Karpas-422 (cell line): ENCODE measurements at regions not wholly inside any gene's neighbourhood (a gene's known extent, or its start where the extent isn't known, plus 50 kb on each side); places are given as distances from the start of the nearest gene placed in this dataset.

Experiments
- DNase-seq: peaks from one replicate; pipeline ENCODE4 v3.0.0-alpha.2; 2015
- H2AFZ ChIP-seq: fragments of 200-600 bp; sonication (generic); 2 replicates; pipeline ENCODE4 v1.6.1; 2014; ENCODE audit warnings: antibody characterized with exemption, low read length, mixed read lengths
- H3K27ac ChIP-seq: fragments of 200-600 bp; sonication (generic); 2 replicates; pipeline ENCODE4 v1.5.1; 2014; ENCODE audit warnings: mild to moderate bottlenecking, low read length, moderate library complexity
- H3K27me3 ChIP-seq: fragments of 200-600 bp; sonication (generic); 2 replicates; pipeline ENCODE4 v1.6.1; 2014; ENCODE audit warnings: low read length, mixed read lengths
- H3K36me3 ChIP-seq: fragments of 200-600 bp; sonication (generic); 2 replicates; pipeline ENCODE4 v1.6.1; 2014; ENCODE audit warnings: low read length, mixed read lengths; ENCODE audit not compliant: insufficient read depth
- H3K4me1 ChIP-seq: fragments of 200-600 bp; sonication (generic); 2 replicates; pipeline ENCODE4 v1.6.1; 2014; ENCODE audit warnings: mild to moderate bottlenecking, low read length, mixed read lengths
- H3K4me2 ChIP-seq: fragments of 200-600 bp; sonication (generic); 2 replicates; pipeline ENCODE4 v1.6.1; 2014; ENCODE audit warnings: low read length, low read depth, mild to moderate bottlenecking; ENCODE audit not compliant: poor library complexity, severe bottlenecking
- H3K4me3 ChIP-seq: fragments of 200-600 bp; sonication (generic); 2 replicates; pipeline ENCODE4 v1.5.1; 2014; ENCODE audit warnings: mild to moderate bottlenecking, antibody characterized with exemption, low read length, mixed read lengths
- H3K79me2 ChIP-seq: fragments of 200-600 bp; sonication (generic); 2 replicates; pipeline ENCODE4 v1.6.1; 2014; ENCODE audit warnings: mild to moderate bottlenecking, low read length, mixed read lengths
- H3K9ac ChIP-seq: fragments of 200-600 bp; sonication (generic); 2 replicates; pipeline ENCODE4 v1.6.0; 2014; ENCODE audit warnings: low read length
- H3K9me2 ChIP-seq: fragments of 200-600 bp; sonication (generic), shearing (Covaris generic); replicated peaks from 2 replicates; pipeline ENCODE4 v1.6.0; 2014; ENCODE audit warnings: mild to moderate bottlenecking, low read length, moderate library complexity; ENCODE audit not compliant: insufficient read depth
- H3K9me3 ChIP-seq: fragments of 300-700, 200-600 bp; sonication (generic); 2 replicates; pipeline ENCODE4 v1.6.1; 2014; ENCODE audit warnings: low read length, mixed read lengths
- H4K20me1 ChIP-seq: fragments of 200-600 bp; sonication (generic); 2 replicates; pipeline ENCODE4 v1.6.1; 2014; ENCODE audit warnings: mild to moderate bottlenecking, antibody characterized with exemption, low read length, low read depth; ENCODE audit not compliant: insufficient read depth

GRCh38 chr9:27784847-27785713 lies 211.8 kb upstream of the C9orf72 start:
- DNase-seq, result no peak
- Histone ChIP-seq H3K9ac (no peak overlapping the region), H3K4me3 (no peak overlapping the region), H3K4me2 (no peak overlapping the region), H3K36me3 (no peaks in the 10 kb centered on the region), H3K27me3 (no peaks in the 10 kb centered on the region), H3K9me2 (no peaks in the 10 kb centered on the region), H3K27ac (no peak overlapping the region), H3K79me2 (no peaks in the 10 kb centered on the region), H3K9me3 (peaks cover 4% of the 10 kb centered on the region; the same call in 1 of the 2 replicates), H4K20me1 (no peaks in the 10 kb centered on the region), H2AFZ (no peak overlapping the region), H3K4me1 (no peaks in the 10 kb centered on the region)

GRCh38 chr9:27785714-27786100 lies 212.4 kb upstream of the C9orf72 start:
- no peak overlapping the region for H3K4me3 ChIP-seq
- H3K4me1 ChIP-seq, result no peaks in the 10 kb centered on the region
- no peak for DNase-seq
- no peak overlapping the region for H2AFZ ChIP-seq
- no peaks in the 10 kb centered on the region for H3K27me3 ChIP-seq
- H3K4me2 ChIP-seq, result no peak overlapping the region
- no peaks in the 10 kb centered on the region for H3K9me2 ChIP-seq
- no peaks in the 10 kb centered on the region for H4K20me1 ChIP-seq
- H3K27ac ChIP-seq, result no peak overlapping the region
- H3K9me3 ChIP-seq, result peaks cover 4% of the 10 kb centered on the region; the same call in 1 of the 2 replicates
- H3K79me2 ChIP-seq, result no peaks in the 10 kb centered on the region
- H3K9ac ChIP-seq, result no peak overlapping the region
- H3K36me3 ChIP-seq, result no peaks in the 10 kb centered on the region

GRCh38 chr9:27787891-27788290 lies 214.6 kb upstream of the C9orf72 start:
- Histone ChIP-seq H3K27ac (no peak overlapping the region), H3K9me3 (peaks cover 4% of the 10 kb centered on the region; the same call in 1 of the 2 replicates), H3K27me3 (no peaks in the 10 kb centered on the region), H3K79me2 (no peaks in the 10 kb centered on the region), H4K20me1 (no peaks in the 10 kb centered on the region), H3K4me2 (no peak overlapping the region), H3K9me2 (no peaks in the 10 kb centered on the region), H2AFZ (no peak overlapping the region), H3K36me3 (no peaks in the 10 kb centered on the region), H3K4me1 (no peaks in the 10 kb centered on the region), H3K9ac (no peak overlapping the region), H3K4me3 (no peak overlapping the region)
- peak; percentile 43 for DNase-seq

GRCh38 chr9:27791311-27791710 lies 218.0 kb upstream of the C9orf72 start:
- DNase-seq, result no peak
- H3K27me3 ChIP-seq, result no peaks in the 10 kb centered on the region
- no peak overlapping the region for H3K4me2 ChIP-seq
- H3K4me1 ChIP-seq, result no peaks in the 10 kb centered on the region
- H3K27ac ChIP-seq, result no peak overlapping the region
- H3K9ac ChIP-seq, result no peak overlapping the region
- no peaks in the 10 kb centered on the region for H3K36me3 ChIP-seq
- no peak overlapping the region for H3K4me3 ChIP-seq
- no peaks in the 10 kb centered on the region for H3K9me2 ChIP-seq
- H3K9me3 ChIP-seq, result peaks cover 4% of the 10 kb centered on the region; the same call in 1 of the 2 replicates
- H2AFZ ChIP-seq, result no peak overlapping the region
- no peaks in the 10 kb centered on the region for H3K79me2 ChIP-seq
- H4K20me1 ChIP-seq, result no peaks in the 10 kb centered on the region

- Histone ChIP-seq H3K9me3 (no peaks in the 10 kb centered on the region), H3K4me2 (no peak overlapping the region), H4K20me1 (no peaks in the 10 kb centered on the region), H3K27ac (no peak overlapping the region), H3K4me3 (no peak overlapping the region), H2AFZ (no peak overlapping the region), H3K9ac (no peak overlapping the region), H3K4me1 (no peaks in the 10 kb centered on the region), H3K79me2 (no peaks in the 10 kb centered on the region), H3K9me2 (no peaks in the 10 kb centered on the region), H3K36me3 (no peaks in the 10 kb centered on the region), H3K27me3 (no peaks in the 10 kb centered on the region)
- no peak for DNase-seq
Measured at GRCh38 chr9:27792971-27793689, 219.8 kb upstream of the C9orf72 start.

GRCh38 chr9:27799326-27799725 lies 226.0 kb upstream of the C9orf72 start:
- Histone ChIP-seq H3K27me3 (no peaks in the 10 kb centered on the region), H3K27ac (no peak overlapping the region), H3K36me3 (no peaks in the 10 kb centered on the region), H3K4me2 (no peak overlapping the region), H2AFZ (no peak overlapping the region), H3K9me3 (no peaks in the 10 kb centered on the region), H3K9ac (no peak overlapping the region), H3K79me2 (no peaks in the 10 kb centered on the region), H3K4me3 (no peak overlapping the region), H4K20me1 (no peaks in the 10 kb centered on the region), H3K4me1 (no peaks in the 10 kb centered on the region), H3K9me2 (no peaks in the 10 kb centered on the region)
- DNase-seq, result no peak

GRCh38 chr9:27800159-27800558 lies 226.9 kb upstream of the C9orf72 start:
- no peaks in the 10 kb centered on the region for H3K9me3 ChIP-seq
- H3K4me1 ChIP-seq, result no peaks in the 10 kb centered on the region
- no peak overlapping the region for H3K9ac ChIP-seq
- no peaks in the 10 kb centered on the region for H3K27me3 ChIP-seq
- H3K4me2 ChIP-seq, result no peak overlapping the region
- no peak overlapping the region for H3K4me3 ChIP-seq
- no peaks in the 10 kb centered on the region for H4K20me1 ChIP-seq
- no peak overlapping the region for H3K27ac ChIP-seq
- no peaks in the 10 kb centered on the region for H3K36me3 ChIP-seq
- no peak for DNase-seq
- no peaks in the 10 kb centered on the region for H3K9me2 ChIP-seq
- no peaks in the 10 kb centered on the region for H3K79me2 ChIP-seq
- no peak overlapping the region for H2AFZ ChIP-seq

- H3K4me1 ChIP-seq, result no peaks in the 10 kb centered on the region
- H3K9me3 ChIP-seq, result no peaks in the 10 kb centered on the region
- no peak overlapping the region for H3K27ac ChIP-seq
- no peak for DNase-seq
- H3K4me3 ChIP-seq, result no peak overlapping the region
- H3K9me2 ChIP-seq, result no peaks in the 10 kb centered on the region
- H3K27me3 ChIP-seq, result no peaks in the 10 kb centered on the region
- H4K20me1 ChIP-seq, result no peaks in the 10 kb centered on the region
- H3K9ac ChIP-seq, result no peak overlapping the region
- H2AFZ ChIP-seq, result no peak overlapping the region
- H3K79me2 ChIP-seq, result no peaks in the 10 kb centered on the region
- H3K36me3 ChIP-seq, result no peaks in the 10 kb centered on the region
- H3K4me2 ChIP-seq, result no peak overlapping the region
Measured at GRCh38 chr9:27800692-27801370, 227.6 kb upstream of the C9orf72 start.
